ENCODE measurements at regions not wholly inside any gene's neighbourhood (a gene's known extent, or its start where the extent isn't known, plus 50 kb on each side); places are given as distances from the start of the nearest gene placed in this dataset.

DNA sequence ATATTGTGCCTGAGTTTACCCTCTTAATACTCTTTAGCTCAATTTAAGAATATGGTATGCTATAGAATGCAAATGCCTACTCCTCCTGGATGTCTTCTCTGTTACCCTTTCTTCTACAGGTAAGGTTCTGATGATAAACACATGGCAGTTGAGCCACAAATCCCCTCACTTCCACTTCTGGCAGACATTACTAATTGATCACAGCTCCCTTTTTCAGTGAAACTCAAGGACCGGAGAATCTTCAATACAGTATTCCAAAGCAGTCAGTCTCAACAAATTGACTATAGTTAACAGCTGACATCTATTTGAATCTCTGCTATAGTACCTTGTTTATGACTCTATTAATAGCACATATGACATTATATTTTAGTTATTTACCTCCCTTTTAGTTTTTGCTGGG lies 232.1 kb upstream of the ADAMTS9 start:
- no peak for DNase-seq
- H3K27me3 ChIP-seq (ENCODE audit: control insufficient read depth, insufficient read depth, low read length): no peaks in the 10 kb centered on the region; the same call in 1 of the 2 replicates
- H3K36me3 ChIP-seq (replicated peaks; ENCODE audit: control insufficient read depth, insufficient read depth, low read length): no peaks in the 10 kb centered on the region
- H3K4me3 ChIP-seq (ENCODE audit: insufficient read depth, low read depth, low read length): no peak overlapping the region

- Histone ChIP-seq H3K36me3 (replicated peaks; ENCODE audit: control insufficient read depth, insufficient read depth, low read length) (no peaks in the 10 kb centered on the region), H3K27me3 (ENCODE audit: control insufficient read depth, insufficient read depth, low read length) (peaks cover 2% of the 10 kb centered on the region; the same call in 1 of the 2 replicates), H3K4me3 (ENCODE audit: insufficient read depth, low read depth, low read length) (no peak overlapping the region)
- DNase-seq: no peak
Observed at GRCh38 chr3:64918989-64919388, 231.2 kb upstream of the ADAMTS9 start.

- peaks cover 2% of the 10 kb centered on the region; the same call in 1 of the 2 replicates for H3K27me3 ChIP-seq (ENCODE audit: control insufficient read depth, insufficient read depth, low read length)
Observed at GRCh38 chr3:64917914-64918453, 230.2 kb upstream of the ADAMTS9 start.

GRCh38 chr3:64916937-64917336 lies 229.1 kb upstream of the ADAMTS9 start:
- H3K36me3 ChIP-seq (replicated peaks; ENCODE audit: control insufficient read depth, insufficient read depth, low read length): no peaks in the 10 kb centered on the region
- DNase-seq: peak; percentile 31
- H3K4me3 ChIP-seq (ENCODE audit: insufficient read depth, low read depth, low read length): no peak overlapping the region

More at GRCh38 chr3:64917914-64918453, 230.2 kb upstream of the ADAMTS9 start:
- H3K36me3 ChIP-seq (replicated peaks; ENCODE audit: control insufficient read depth, insufficient read depth, low read length): no peaks in the 10 kb centered on the region
- no peak for DNase-seq
- H3K4me3 ChIP-seq (ENCODE audit: insufficient read depth, low read depth, low read length): no peak overlapping the region

GRCh38 chr3:64916192-64916798 lies 228.5 kb upstream of the ADAMTS9 start:
- Histone ChIP-seq H3K4me3 (ENCODE audit: insufficient read depth, low read depth, low read length) (no peak overlapping the region), H3K27me3 (ENCODE audit: control insufficient read depth, insufficient read depth, low read length) (peaks cover 2% of the 10 kb centered on the region; the same call in 1 of the 2 replicates), H3K36me3 (replicated peaks; ENCODE audit: control insufficient read depth, insufficient read depth, low read length) (no peaks in the 10 kb centered on the region)
- no peak for DNase-seq

More at GRCh38 chr3:64916937-64917336, 229.1 kb upstream of the ADAMTS9 start:
- peaks cover 2% of the 10 kb centered on the region; the same call in 1 of the 2 replicates for H3K27me3 ChIP-seq (ENCODE audit: control insufficient read depth, insufficient read depth, low read length)

- Histone ChIP-seq H3K27me3 (ENCODE audit: control insufficient read depth, insufficient read depth, low read length) (peaks cover 2% of the 10 kb centered on the region; the same call in 1 of the 2 replicates), H3K36me3 (replicated peaks; ENCODE audit: control insufficient read depth, insufficient read depth, low read length) (no peaks in the 10 kb centered on the region), H3K4me3 (ENCODE audit: insufficient read depth, low read depth, low read length) (no peak overlapping the region)
- DNase-seq: no peak
Observed at GRCh38 chr3:64915778-64916177, 228.0 kb upstream of the ADAMTS9 start.

DNA sequence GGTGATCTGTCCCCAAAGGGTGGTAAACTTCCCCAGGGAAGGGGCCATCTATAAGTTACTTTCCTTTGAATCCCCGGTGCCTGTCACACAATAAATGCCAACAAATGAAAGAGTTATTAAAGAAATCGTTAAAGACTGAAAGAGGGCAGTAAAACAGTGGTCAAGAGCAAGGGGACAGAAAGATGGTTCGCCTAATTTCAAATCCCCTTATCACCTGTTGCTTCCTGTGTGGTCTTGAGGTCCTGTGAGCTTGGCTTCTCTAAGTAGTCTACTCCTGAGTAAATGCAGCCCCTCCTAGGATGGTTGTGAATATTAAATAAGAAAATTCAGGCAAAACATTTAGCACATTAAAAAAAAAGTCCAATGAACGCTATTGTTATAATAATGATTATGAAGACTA lies 225.7 kb upstream of the ADAMTS9 start:
- Histone ChIP-seq H3K36me3 (replicated peaks; ENCODE audit: control insufficient read depth, insufficient read depth, low read length) (no peaks in the 10 kb centered on the region), H3K27me3 (ENCODE audit: control insufficient read depth, insufficient read depth, low read length) (peaks cover 2% of the 10 kb centered on the region; the same call in 1 of the 2 replicates), H3K4me3 (ENCODE audit: insufficient read depth, low read depth, low read length) (no peak overlapping the region)
- no peak for DNase-seq

DNA sequence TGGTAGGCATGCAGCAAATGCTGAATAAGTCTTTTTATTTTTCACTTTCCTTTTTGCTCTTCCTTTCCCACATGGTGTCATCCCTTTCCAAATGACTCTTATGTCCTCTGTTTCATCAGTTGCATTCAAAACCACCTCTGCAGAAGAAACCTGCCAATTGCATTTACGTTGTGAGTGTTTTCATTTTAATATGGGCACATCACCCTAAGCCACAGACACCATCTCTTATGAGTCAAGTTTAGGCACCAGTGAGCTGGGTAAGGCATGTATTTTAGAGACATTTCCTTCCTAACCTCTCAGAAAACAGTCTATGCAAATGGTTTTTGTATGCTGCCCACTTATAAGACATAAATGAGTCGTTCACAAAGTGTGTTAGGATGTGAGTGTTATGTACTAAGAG lies 223.3 kb upstream of the ADAMTS9 start:
- peaks cover 2% of the 10 kb centered on the region; the same call in 1 of the 2 replicates for H3K27me3 ChIP-seq (ENCODE audit: control insufficient read depth, insufficient read depth, low read length)

DNA sequence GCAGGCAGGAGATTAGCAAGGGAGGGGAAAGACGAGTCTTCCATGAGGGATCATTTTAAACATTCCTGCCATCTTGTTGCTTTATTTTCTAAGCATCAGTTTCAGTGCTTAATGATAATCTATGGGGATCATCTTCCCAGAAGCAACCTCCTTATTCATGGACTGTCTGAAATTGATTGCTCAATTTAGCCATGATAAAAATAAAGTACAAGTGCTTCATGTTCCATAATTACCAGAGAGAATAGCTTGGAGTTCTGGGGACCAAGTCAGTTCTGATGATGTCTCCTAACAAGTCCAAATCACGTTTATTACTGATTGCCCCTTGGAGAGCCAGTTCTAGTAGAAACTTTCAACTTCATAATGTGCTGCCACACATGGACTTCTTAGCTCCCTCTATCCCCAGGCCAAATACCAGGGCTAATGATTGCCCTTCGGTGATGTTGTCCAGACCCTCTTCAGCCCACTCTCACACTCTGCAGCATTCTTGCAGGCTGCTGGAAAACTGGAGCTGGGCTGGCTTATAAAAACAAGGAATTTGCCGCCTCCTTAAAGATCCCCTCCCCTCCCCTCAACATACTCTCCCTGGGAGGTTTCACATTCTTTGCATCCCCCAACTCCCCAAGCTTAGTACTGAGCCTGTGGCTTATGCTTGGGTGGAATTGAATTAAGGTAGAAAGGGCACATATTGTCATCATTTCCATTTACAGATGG lies 222.1 kb upstream of the ADAMTS9 start:
- Histone ChIP-seq H3K27me3 (ENCODE audit: control insufficient read depth, insufficient read depth, low read length) (0 out of 2 replicates have a peak, but pooled peaks cover 2% of the 10 kb centered on the region), H3K36me3 (replicated peaks; ENCODE audit: control insufficient read depth, insufficient read depth, low read length) (no peaks in the 10 kb centered on the region), H3K4me3 (ENCODE audit: insufficient read depth, low read depth, low read length) (no peak overlapping the region)
- peak; percentile 26 for DNase-seq

More for the DNA sequence above, 223.3 kb upstream of the ADAMTS9 start:
- no peak for DNase-seq
- H3K36me3 ChIP-seq (replicated peaks; ENCODE audit: control insufficient read depth, insufficient read depth, low read length): no peaks in the 10 kb centered on the region
- H3K4me3 ChIP-seq (ENCODE audit: insufficient read depth, low read depth, low read length): no peak overlapping the region

DNA sequence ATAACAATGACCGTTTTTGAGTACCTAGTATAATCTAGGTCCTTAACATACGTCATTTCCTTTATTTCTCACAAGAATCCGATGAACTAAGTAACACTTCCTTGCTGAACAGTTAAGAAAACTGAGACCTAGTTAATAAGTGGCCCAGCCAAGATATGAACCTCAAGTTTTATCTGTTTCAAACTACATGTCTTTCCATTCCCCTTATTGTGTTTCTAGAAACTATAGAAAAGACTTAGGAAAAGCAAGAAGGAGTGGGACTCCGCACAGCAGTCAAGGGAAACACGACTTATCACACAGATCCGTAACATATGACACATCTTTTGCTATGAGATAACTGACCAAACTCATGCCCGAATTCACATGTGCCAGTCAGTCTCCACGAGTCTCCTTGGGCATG lies 221.2 kb upstream of the ADAMTS9 start:
- DNase-seq: no peak
- H3K36me3 ChIP-seq (replicated peaks; ENCODE audit: control insufficient read depth, insufficient read depth, low read length): no peaks in the 10 kb centered on the region
- H3K4me3 ChIP-seq (ENCODE audit: insufficient read depth, low read depth, low read length): no peak overlapping the region
- H3K27me3 ChIP-seq (ENCODE audit: control insufficient read depth, insufficient read depth, low read length): no peaks in the 10 kb centered on the region

DNA sequence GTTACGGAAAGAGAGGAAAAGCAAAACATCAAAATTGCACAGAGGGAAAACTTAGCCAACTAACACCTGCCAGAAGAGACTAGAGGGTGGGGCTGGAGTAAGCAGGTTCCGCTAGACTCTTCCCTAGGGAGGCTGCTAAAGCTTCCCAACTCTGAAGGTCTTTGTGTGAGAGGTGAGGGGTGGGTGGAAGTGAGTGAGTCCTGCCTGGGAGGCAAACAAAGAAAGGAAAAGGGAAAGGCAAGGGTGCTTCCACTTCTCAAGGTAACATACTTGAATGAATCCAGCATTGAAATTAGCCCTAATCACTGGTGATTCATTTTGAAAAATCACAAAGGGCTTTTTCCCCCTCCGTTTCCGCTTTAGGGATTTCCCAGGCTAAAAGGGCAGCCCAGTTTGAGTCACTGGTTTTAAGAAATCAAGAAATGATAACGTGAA lies 220.5 kb upstream of the ADAMTS9 start:
- DNase-seq: no peak
- H3K4me3 ChIP-seq (ENCODE audit: insufficient read depth, low read depth, low read length): no peak overlapping the region
- H3K27me3 ChIP-seq (ENCODE audit: control insufficient read depth, insufficient read depth, low read length): no peaks in the 10 kb centered on the region
- no peaks in the 10 kb centered on the region for H3K36me3 ChIP-seq (replicated peaks; ENCODE audit: control insufficient read depth, insufficient read depth, low read length)

- Histone ChIP-seq H3K27me3 (ENCODE audit: control insufficient read depth, insufficient read depth, low read length) (no peaks in the 10 kb centered on the region), H3K4me3 (ENCODE audit: insufficient read depth, low read depth, low read length) (no peak overlapping the region), H3K36me3 (replicated peaks; ENCODE audit: control insufficient read depth, insufficient read depth, low read length) (no peaks in the 10 kb centered on the region)
- DNase-seq: no peak
Observed at GRCh38 chr3:64905906-64906410, 218.2 kb upstream of the ADAMTS9 start.

DNA sequence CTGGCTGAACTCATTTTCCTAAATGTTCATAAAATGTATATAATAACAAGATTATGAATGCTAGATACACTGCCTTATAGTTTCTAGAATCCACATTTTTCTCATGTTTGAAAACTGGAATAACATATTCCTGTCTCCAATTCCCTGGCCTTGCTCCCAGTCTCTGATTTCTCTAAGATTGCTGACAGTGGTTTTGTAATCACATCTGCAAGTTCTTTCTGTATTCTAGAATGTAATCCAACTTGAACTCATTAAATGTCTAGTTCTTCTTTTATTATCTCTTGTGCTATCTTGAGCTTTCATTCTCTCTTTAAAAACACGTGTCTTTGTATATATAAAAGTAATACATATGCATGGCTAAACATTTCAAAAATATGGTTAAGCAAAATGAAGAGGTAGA lies 215.2 kb upstream of the ADAMTS9 start:
- H3K4me3 ChIP-seq (ENCODE audit: insufficient read depth, low read depth, low read length): no peak overlapping the region
- no peaks in the 10 kb centered on the region for H3K36me3 ChIP-seq (replicated peaks; ENCODE audit: control insufficient read depth, insufficient read depth, low read length)
- no peak for DNase-seq
- no peaks in the 10 kb centered on the region for H3K27me3 ChIP-seq (ENCODE audit: control insufficient read depth, insufficient read depth, low read length)

DNA sequence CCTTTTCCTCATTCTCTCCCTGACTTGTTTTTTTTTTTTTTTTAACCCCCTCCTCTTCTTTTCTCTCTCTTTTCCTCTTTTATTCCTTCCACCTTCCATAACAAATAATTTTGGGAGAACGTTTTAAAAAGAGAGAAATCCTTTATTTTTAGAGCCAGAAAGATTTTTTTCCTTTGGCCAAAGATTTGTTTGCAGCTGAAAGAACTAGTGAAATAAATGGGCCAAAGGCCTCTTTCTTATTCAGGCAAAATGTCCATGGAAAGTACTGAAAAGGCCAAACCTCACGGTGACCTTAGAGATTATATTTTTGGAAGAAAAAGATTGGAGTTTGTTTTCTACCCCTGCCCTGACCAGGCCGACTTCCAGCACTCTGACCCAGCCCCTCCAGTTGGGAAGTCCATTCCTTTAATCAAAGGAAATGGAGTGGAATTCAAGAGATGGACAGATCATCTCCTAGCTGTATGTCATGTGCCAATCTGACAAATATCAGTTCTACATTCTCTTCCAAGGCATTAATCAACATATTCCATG lies 214.3 kb upstream of the ADAMTS9 start:
- H3K4me3 ChIP-seq (ENCODE audit: insufficient read depth, low read depth, low read length): no peak overlapping the region
- DNase-seq: no peak
- H3K27me3 ChIP-seq (ENCODE audit: control insufficient read depth, insufficient read depth, low read length): no peaks in the 10 kb centered on the region
- no peaks in the 10 kb centered on the region for H3K36me3 ChIP-seq (replicated peaks; ENCODE audit: control insufficient read depth, insufficient read depth, low read length)

- Histone ChIP-seq H3K27me3 (ENCODE audit: control insufficient read depth, insufficient read depth, low read length) (no peaks in the 10 kb centered on the region), H3K36me3 (replicated peaks; ENCODE audit: control insufficient read depth, insufficient read depth, low read length) (no peaks in the 10 kb centered on the region), H3K4me3 (ENCODE audit: insufficient read depth, low read depth, low read length) (no peak overlapping the region)
- DNase-seq: peak; percentile 22
Observed at GRCh38 chr3:64901522-64901885, 213.7 kb upstream of the ADAMTS9 start.
